HEK293 (cell line): ENCODE measurements at regions not wholly inside any gene's neighbourhood (a gene's known extent, or its start where the extent isn't known, plus 50 kb on each side); places are given as distances from the start of the nearest gene placed in this dataset.

Experiments
- ATF2 ChIP-seq: fragments of 450-650 bp; formaldehyde crosslinking; IDR thresholded peaks from 2 replicates; pipeline ENCODE4 v1.5.1; 2016; ENCODE audit warnings: missing biosample characterization, missing genetic modification characterization, low read depth
- CTCF ChIP-seq: fragments of 450-650 bp; formaldehyde crosslinking; IDR thresholded peaks from 2 replicates; pipeline ENCODE4 v1.5.1; 2016; ENCODE audit warnings: missing biosample characterization, missing genetic modification characterization
- GLIS1 ChIP-seq: fragments of 450-650 bp; formaldehyde crosslinking; IDR thresholded peaks from 2 replicates; pipeline ENCODE4 v1.5.1; 2016; ENCODE audit warnings: missing biosample characterization, missing genetic modification characterization
- PBX3 ChIP-seq: sonication (generic); formaldehyde crosslinking; IDR thresholded peaks from 2 replicates; pipeline ENCODE4 v1.8.1; 2022; ENCODE audit warnings: mild to moderate bottlenecking, moderate library complexity, missing genetic modification reagents
- ZNF16 ChIP-seq: fragments of 450-650 bp; formaldehyde crosslinking; IDR thresholded peaks from 2 replicates; pipeline ENCODE4 v1.5.1; 2016; ENCODE audit warnings: low read depth, missing biosample characterization, missing genetic modification characterization
- ZNF221 ChIP-seq: fragments of 450-650 bp; formaldehyde crosslinking; IDR thresholded peaks from 2 replicates; pipeline ENCODE4 v1.5.1; 2017; ENCODE audit warnings: missing biosample characterization, missing genetic modification characterization, borderline replicate concordance
- ZNF501 ChIP-seq: fragments of 450-650 bp; formaldehyde crosslinking; IDR thresholded peaks from 2 replicates; pipeline ENCODE4 v1.5.1; 2016; ENCODE audit warnings: missing biosample characterization, missing genetic modification characterization
- ZNF677 ChIP-seq: fragments of 450-650 bp; IDR thresholded peaks from 2 replicates; pipeline ENCODE4 v1.5.0; 2018; ENCODE audit warnings: missing biosample characterization, mild to moderate bottlenecking, missing genetic modification characterization, moderate library complexity

- TF ChIP-seq PBX3 (CRISPR knock-in tag) (no peak), CTCF (tag by site-specific recombination) (no peak), ZNF221 (tag by site-specific recombination) (no peak), ZNF16 (tag by site-specific recombination) (no peak), GLIS1 (no peak), ZNF501 (tag by site-specific recombination) (no peak), ATF2 (tag by site-specific recombination) (no peak), ZNF677 (tag by site-specific recombination) (no peak)
Observed at GRCh38 chr1:194076646-194077045, 890.2 kb upstream of the B3GALT2 start.
